ENCODE measurements at regions not wholly inside any gene's neighbourhood (a gene's known extent, or its start where the extent isn't known, plus 50 kb on each side); places are given as distances from the start of the nearest gene placed in this dataset.

GRCh38 chr2:71827973-71828372 is 319.7 kb downstream of the CYP26B1 start:
- no peak for DNase-seq

- no peak for DNase-seq
Observed at GRCh38 chr2:71827524-71827901, 320.1 kb downstream of the CYP26B1 start.

- no peak for DNase-seq
Observed at GRCh38 chr2:71826826-71827523, 320.7 kb downstream of the CYP26B1 start.

GRCh38 chr2:71826299-71826698 is 321.4 kb downstream of the CYP26B1 start:
- DNase-seq: no peak

- DNase-seq: no peak
Observed at GRCh38 chr2:71824436-71824835, 323.2 kb downstream of the CYP26B1 start.

GRCh38 chr2:71823526-71823925 is 324.1 kb downstream of the CYP26B1 start:
- no peak for DNase-seq

GRCh38 chr2:71822463-71822862 is 325.2 kb downstream of the CYP26B1 start:
- no peak for DNase-seq

- no peak for DNase-seq
Observed at GRCh38 chr2:71821856-71822255, 325.8 kb downstream of the CYP26B1 start.

- DNase-seq: no peak
Observed at GRCh38 chr2:71816815-71817214, 330.8 kb downstream of the CYP26B1 start.

- DNase-seq: no peak
Observed at GRCh38 chr2:71815701-71816474, 331.8 kb downstream of the CYP26B1 start.

- no peak for DNase-seq
Observed at GRCh38 chr2:71814885-71815284, 332.8 kb downstream of the CYP26B1 start.

- no peak for DNase-seq
Observed at GRCh38 chr2:71813807-71814470, 333.7 kb downstream of the CYP26B1 start.

GRCh38 chr2:71813315-71813714 is 334.3 kb downstream of the CYP26B1 start:
- DNase-seq: no peak

- DNase-seq: no peak
Observed at GRCh38 chr2:71812736-71813135, 334.9 kb downstream of the CYP26B1 start.

GRCh38 chr2:71811726-71812125 is 335.9 kb downstream of the CYP26B1 start:
- no peak for DNase-seq

- DNase-seq: no peak
Observed at GRCh38 chr2:71811157-71811556, 336.5 kb downstream of the CYP26B1 start.

GRCh38 chr2:71807581-71808451 is 339.8 kb downstream of the CYP26B1 start:
- DNase-seq: no peak

- DNase-seq: no peak
Observed at GRCh38 chr2:71806432-71806831, 341.2 kb downstream of the CYP26B1 start.

GRCh38 chr2:71804281-71804751 is 343.3 kb downstream of the CYP26B1 start:
- no peak for DNase-seq

- no peak for DNase-seq
Observed at GRCh38 chr2:71803398-71803797, 344.3 kb downstream of the CYP26B1 start.

GRCh38 chr2:71802556-71802955 is 345.1 kb downstream of the CYP26B1 start:
- DNase-seq: no peak

- no peak for DNase-seq
Observed at GRCh38 chr2:71801969-71802368, 345.7 kb downstream of the CYP26B1 start.

GRCh38 chr2:71801556-71801955 is 346.1 kb downstream of the CYP26B1 start:
- DNase-seq: no peak
